DMS114 treated with DMSO at 0.1 percent for 48 hours (cell line): ENCODE measurements at regions not wholly inside any gene's neighbourhood (a gene's known extent, or its start where the extent isn't known, plus 50 kb on each side); places are given as distances from the start of the nearest gene placed in this dataset.
"Not testable (repeated sequence)": the region's sequence is repeated elsewhere in the genome, so short reads cannot be mapped to it uniquely, and the experiment has no call there.

Experiments used
- DNase-seq: peaks from one replicate; lab custom pipeline; 2025; ENCODE audit not compliant: unreplicated experiment; lab: John Stamatoyannopoulos, UW

GRCh38 chr20:51189814-51190782, 167.2 kb upstream of the KCNG1 start:
- DNase-seq, result no peak

DNA sequence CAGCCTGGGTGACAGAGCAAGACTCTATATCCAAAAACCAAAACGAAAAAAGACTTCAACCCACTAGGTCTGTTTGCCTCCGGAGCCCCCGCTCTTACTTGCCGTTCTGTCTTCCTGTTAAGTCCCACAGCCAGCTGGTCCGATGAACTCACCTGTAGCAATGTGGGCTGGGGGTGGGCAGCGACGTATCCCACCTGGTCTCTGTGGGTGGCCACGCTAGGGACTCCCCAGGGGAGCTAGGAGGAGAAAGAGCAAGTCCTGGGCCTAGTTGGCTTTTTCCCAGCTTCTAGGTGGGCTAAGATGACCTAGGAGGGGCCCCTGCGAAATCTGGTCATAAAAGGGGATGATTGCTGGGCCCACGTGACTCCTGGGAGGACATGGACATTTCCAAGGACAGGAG, 166.0 kb upstream of the KCNG1 start:
- no peak for DNase-seq

- DNase-seq, result no peak
Measured at GRCh38 chr20:51187261-51187660, 164.4 kb upstream of the KCNG1 start.

- no peak for DNase-seq
Measured at GRCh38 chr20:51185861-51186260, 163.0 kb upstream of the KCNG1 start.

DNA sequence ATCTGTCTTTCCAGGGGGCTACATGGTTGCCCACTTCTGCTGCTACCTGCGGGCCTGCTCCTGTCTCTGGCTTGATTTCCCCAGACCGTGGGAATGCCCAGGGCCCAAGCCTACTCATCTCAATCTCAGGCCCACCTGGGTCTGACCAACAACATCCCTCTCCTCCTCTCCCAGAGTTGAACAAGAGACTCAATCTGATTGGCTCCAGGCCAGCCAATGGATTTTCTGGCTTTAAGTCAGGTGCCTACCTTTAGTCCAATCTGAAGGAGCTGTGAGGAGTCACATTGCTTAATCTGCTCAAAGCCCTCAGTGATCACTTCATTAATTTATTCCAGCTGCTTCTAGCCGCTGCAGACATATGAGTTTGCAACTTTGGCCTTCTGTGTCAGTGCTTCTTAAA, 162.4 kb upstream of the KCNG1 start:
- no peak for DNase-seq

GRCh38 chr20:51184289-51184688, 161.4 kb upstream of the KCNG1 start:
- no peak for DNase-seq

GRCh38 chr20:51183451-51183850, 160.5 kb upstream of the KCNG1 start:
- DNase-seq, result no peak

GRCh38 chr20:51182571-51182970, 159.7 kb upstream of the KCNG1 start:
- no peak for DNase-seq

DNA sequence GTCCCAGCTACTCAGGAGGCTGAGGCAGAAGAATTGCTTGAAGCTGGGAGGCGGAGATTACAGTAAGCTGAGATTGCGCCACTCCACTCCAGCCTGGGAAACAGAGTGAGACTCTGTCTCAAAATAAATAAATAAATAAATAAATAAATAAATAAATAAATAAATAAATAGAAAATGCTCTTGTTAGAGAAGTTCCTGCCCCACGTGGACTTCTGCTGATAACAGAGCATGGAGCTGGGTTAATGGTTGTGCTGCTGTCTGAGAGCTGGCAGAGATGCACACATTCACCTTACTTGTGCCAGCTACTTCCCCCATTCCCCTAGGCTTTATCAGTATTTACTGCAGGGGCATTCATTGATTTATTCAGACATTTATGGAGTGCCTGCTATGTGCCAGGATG, 155.2 kb upstream of the KCNG1 start:
- DNase-seq, result no peak

- DNase-seq, result no peak
Measured at GRCh38 chr20:51176876-51177275, 154.0 kb upstream of the KCNG1 start.

- DNase-seq, result no peak
Measured at GRCh38 chr20:51176446-51176845, 153.5 kb upstream of the KCNG1 start.

- no peak for DNase-seq
Measured at GRCh38 chr20:51175724-51176123, 152.8 kb upstream of the KCNG1 start.

GRCh38 chr20:51175156-51175555, 152.2 kb upstream of the KCNG1 start:
- DNase-seq, result no peak

DNA sequence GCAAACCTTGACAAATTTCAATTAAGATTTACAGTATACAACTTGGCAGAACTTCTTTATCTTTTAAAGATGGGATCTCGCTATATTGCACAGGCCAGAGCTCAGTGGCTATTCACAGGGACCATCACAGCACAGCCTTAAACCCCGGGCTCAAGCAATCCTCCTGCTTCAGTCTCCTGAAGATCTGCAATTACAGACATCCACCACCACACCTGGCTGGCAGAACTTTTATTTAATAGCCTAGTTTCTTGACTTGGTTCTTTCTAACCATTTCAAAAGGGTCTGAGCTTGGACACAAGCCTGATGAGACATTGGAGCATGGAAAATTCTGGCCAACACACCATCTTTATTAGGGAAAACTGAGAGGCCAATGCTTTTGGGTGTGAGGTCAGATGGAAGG, 151.6 kb upstream of the KCNG1 start:
- DNase-seq, result no peak

DNA sequence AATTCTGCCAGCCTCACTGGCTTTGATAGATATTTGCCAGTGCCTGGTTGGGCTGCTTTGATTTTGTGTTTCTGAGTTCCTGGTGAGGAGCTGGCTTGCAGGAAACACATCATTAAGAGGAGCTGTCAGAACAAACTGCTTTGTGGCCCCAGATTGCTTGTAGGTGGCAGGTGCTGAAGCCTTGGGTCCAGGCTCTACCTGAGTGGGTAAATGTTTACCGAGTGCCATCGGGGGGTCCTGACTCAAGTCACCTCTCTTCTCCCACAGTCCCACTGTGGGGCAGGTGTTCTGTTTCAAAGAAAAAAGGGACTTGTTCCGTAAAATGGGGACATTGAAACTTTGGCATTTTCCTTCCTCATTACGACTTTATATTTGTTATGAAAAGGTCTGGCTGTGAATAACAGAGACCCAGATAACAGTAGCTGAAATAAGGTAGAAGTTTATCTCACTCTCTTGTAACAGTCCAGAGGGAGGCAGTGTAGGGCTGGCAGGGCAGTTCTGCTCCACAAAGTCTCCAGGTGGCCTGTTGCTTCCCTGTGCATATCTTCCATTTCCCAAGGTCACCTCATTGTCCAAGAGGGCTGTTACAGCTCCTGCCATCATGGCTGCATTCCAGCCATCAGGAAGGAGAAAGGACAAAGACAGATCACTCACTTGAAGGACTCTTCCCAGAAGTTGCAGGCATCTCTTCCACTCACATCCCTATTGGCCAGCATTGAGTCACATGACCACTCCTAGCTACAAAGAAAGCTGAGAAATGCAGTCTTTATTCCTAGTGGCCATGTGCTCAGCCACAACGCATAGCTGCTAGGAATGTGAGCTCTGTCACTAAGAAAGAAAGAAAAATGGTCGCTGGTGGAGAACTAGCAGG, 149.9 kb upstream of the KCNG1 start:
- no peak for DNase-seq

DNA sequence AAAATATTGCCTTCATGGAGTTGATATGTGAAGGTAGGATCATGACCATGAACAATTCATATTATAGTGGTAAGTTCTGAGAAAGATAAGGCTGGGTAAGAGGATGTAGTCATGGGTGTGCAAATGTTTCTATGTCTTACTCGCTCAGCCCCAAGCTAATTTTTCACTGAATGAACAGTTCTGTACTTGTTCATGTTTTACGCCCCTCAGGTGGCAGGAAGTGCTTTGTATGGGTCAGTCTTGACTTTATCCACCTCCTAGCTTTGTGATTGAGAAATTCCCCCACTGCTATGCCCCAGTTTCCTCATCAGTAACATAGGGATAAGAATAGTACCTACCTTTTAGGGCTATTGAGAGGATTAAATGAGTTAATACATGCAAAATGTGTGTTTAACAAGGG, 148.2 kb upstream of the KCNG1 start:
- no peak for DNase-seq

DNA sequence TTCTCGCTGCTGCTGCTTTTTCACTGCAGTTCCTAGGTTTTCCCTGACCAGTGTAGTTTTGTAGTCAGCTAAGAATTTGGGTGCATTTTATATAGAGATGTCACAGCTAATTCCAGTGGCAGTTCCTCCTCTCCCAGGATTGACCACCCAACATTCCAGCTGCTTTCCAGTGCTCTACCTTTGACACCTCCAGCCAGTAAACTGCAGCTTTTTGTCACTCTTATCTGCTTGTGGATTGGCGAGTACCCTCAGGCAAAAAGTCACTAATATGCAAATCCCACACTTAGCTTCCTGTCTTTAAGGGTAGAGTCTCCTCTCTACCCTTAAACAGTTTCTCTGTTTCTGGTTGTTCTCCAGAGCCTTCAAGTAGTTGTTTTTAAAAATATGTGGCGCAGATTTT, 146.9 kb upstream of the KCNG1 start:
- DNase-seq, result no peak

DNA sequence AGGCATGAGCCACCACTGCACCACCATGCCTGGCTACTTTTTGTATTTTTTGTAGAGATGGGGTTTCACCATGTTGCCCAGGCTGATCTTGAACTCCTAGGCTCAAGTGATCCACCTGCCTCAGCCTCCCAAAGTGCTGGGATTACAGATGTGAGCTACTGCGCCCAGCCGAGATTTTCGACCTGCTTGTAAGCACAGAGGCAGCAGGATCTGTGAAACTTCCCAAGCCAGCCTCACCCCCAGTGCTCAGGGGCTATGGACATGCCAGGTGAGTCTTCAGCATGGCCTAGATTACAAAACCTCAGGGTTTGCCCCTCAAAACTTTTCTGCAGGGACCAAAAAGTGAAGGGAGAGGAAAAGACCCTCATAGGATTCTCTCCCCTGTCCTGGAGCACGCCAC, 145.0 kb upstream of the KCNG1 start:
- DNase-seq, result not testable (repeated sequence)

DNA sequence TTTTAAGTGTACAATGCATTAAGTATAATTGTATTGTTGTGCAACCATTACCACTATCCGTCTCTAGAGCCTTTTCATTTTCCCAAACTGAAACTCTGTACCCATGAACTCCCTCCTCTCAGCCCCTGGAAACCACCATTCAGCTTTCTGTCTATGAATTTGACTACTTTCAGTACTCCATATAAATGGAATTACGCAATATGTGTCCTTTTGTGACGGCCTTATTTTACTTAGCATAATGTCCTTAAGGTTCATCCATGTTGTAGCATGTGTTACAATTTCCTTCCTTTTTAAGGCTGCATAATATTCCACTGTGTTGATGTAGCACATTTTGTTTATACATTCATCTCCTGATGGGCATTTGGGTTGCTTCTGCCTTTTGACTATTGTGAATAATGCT, 143.6 kb upstream of the KCNG1 start:
- DNase-seq, result no peak

GRCh38 chr20:51165131-51165530, 142.2 kb upstream of the KCNG1 start:
- DNase-seq, result no peak

- DNase-seq, result no peak
Measured at GRCh38 chr20:51164731-51165130, 141.8 kb upstream of the KCNG1 start.

- DNase-seq, result no peak
Measured at GRCh38 chr20:51163996-51164600, 141.2 kb upstream of the KCNG1 start.
